PC-3 (cell line): ENCODE measurements at regions not wholly inside any gene's neighbourhood (a gene's known extent, or its start where the extent isn't known, plus 50 kb on each side); places are given as distances from the start of the nearest gene placed in this dataset.

Source experiments
- CTCF ChIP-seq: fragments of 300-600 bp; sonication (generic); conservative IDR thresholded peaks from 2 replicates; pipeline ENCODE4 v1.5.1; 2017; ENCODE audit warnings: antibody characterized with exemption, low read depth, mild to moderate bottlenecking, low read length
- EZH2 ChIP-seq: fragments of 300-600 bp; sonication (generic); IDR thresholded peaks from one replicate; pipeline ENCODE4 v1.6.1; 2017; ENCODE audit warnings: antibody characterized with exemption, mild to moderate bottlenecking, low read length; ENCODE audit not compliant: unreplicated experiment
- EZH2phosphoT487 ChIP-seq: fragments of 300-600 bp; sonication (generic); IDR thresholded peaks from 2 replicates; pipeline ENCODE4 v1.6.1; 2018; ENCODE audit warnings: mild to moderate bottlenecking, antibody characterized with exemption, low read length, borderline replicate concordance

GRCh38 chrX:87914726-87915125, 397.1 kb downstream of the KLHL4 start:
- no peak for TF ChIP-seq CTCF
- no peak for TF ChIP-seq EZH2
- no peak for TF ChIP-seq EZH2phosphoT487
